OCI-LY1 (cell line): ENCODE measurements at regions not wholly inside any gene's neighbourhood (a gene's known extent, or its start where the extent isn't known, plus 50 kb on each side); places are given as distances from the start of the nearest gene placed in this dataset.
"Not testable (repeated sequence)": the region's sequence is repeated elsewhere in the genome, so short reads cannot be mapped to it uniquely, and the experiment has no call there.

Experiments used
- H2AFZ ChIP-seq: fragments of 200-600 bp; sonication (generic), shearing (Covaris generic); 2 replicates; pipeline ENCODE4 v1.6.0; 2014; ENCODE audit warnings: antibody characterized with exemption, mild to moderate bottlenecking, low read length
- H3F3A ChIP-seq: fragments of 200-600 bp; sonication (generic), shearing (Covaris generic); 2 replicates; pipeline ENCODE4 v1.6.0; 2014; ENCODE audit warnings: mild to moderate bottlenecking, antibody characterized with exemption, low read length, moderate library complexity; ENCODE audit not compliant: insufficient read depth
- H3K27ac ChIP-seq: fragments of 200-600 bp; sonication (generic); 2 replicates; pipeline ENCODE4 v1.5.1; 2014; ENCODE audit warnings: low read length, mixed run types, mild to moderate bottlenecking, low read depth; ENCODE audit not compliant: poor library complexity, severe bottlenecking
- H3K27me3 ChIP-seq: fragments of 200-600 bp; sonication (generic); 2 replicates; pipeline ENCODE4 v1.6.0; 2014; ENCODE audit warnings: antibody characterized with exemption, mild to moderate bottlenecking, low read length, moderate library complexity; ENCODE audit not compliant: insufficient read depth
- H3K36me3 ChIP-seq: fragments of 200-600 bp; sonication (generic); 2 replicates; pipeline ENCODE4 v1.6.1; 2014; ENCODE audit warnings: mild to moderate bottlenecking, antibody characterized with exemption, low read length, moderate library complexity, mixed read lengths; ENCODE audit not compliant: insufficient read depth
- H3K4me1 ChIP-seq: fragments of 200-600 bp; sonication (generic); 2 replicates; pipeline ENCODE4 v1.5.1; 2014; ENCODE audit warnings: mild to moderate bottlenecking, low read length, moderate library complexity; ENCODE audit not compliant: insufficient read depth, severe bottlenecking
- H3K4me2 ChIP-seq: fragments of 200-600 bp; sonication (generic), shearing (Covaris generic); 2 replicates; pipeline ENCODE4 v1.6.1; 2014; ENCODE audit warnings: low read length
- H3K4me3 ChIP-seq: fragments of 200-600 bp; sonication (generic); 2 replicates; pipeline ENCODE4 v1.5.1; 2014; ENCODE audit warnings: low read length, low read depth, mild to moderate bottlenecking, mixed read lengths; ENCODE audit not compliant: poor library complexity, severe bottlenecking
- H3K79me2 ChIP-seq: fragments of 200-600 bp; shearing (Covaris generic); 2 replicates; pipeline ENCODE4 v1.6.1; 2016; ENCODE audit warnings: mixed run types, low read length, mixed read lengths; ENCODE audit not compliant: insufficient read depth
- H3K9ac ChIP-seq: fragments of 200-600 bp; sonication (generic), shearing (Covaris generic); 2 replicates; pipeline ENCODE4 v1.6.1; 2014; ENCODE audit warnings: mild to moderate bottlenecking, low read length, mixed read lengths
- H3K9me2 ChIP-seq: fragments of 200-600 bp; sonication (generic), shearing (Covaris generic); 2 replicates; pipeline ENCODE4 v1.6.1; 2014; ENCODE audit warnings: low read depth, mild to moderate bottlenecking, low read length, mixed read lengths
- H3K9me3 ChIP-seq: fragments of 200-600 bp; shearing (Covaris generic); 2 replicates; pipeline ENCODE4 v1.6.1; 2014; ENCODE audit warnings: low read length, mixed read lengths
- H4K20me1 ChIP-seq: fragments of 200-600 bp; sonication (generic), shearing (Covaris generic); 2 replicates; pipeline ENCODE4 v1.6.0; 2016; ENCODE audit warnings: mild to moderate bottlenecking, low read length; ENCODE audit not compliant: insufficient read depth
- EZH2 ChIP-seq: fragments of 200-600 bp; sonication (generic), shearing (Covaris generic); IDR thresholded peaks from 2 replicates; pipeline ENCODE4 v1.8.0; 2017; ENCODE audit warnings: borderline replicate concordance, mixed run types, mild to moderate bottlenecking, antibody characterized with exemption, low read length, moderate library complexity, mixed read lengths
- TF ChIP-seq, protein P1 (sequence below): fragments of 200-600 bp; sonication (generic), shearing (Covaris generic); IDR thresholded peaks from 2 replicates; pipeline ENCODE4 v1.5.1; 2017; ENCODE audit warnings: mild to moderate bottlenecking, antibody characterized with exemption, low read length, moderate library complexity, mixed read lengths

DNA sequence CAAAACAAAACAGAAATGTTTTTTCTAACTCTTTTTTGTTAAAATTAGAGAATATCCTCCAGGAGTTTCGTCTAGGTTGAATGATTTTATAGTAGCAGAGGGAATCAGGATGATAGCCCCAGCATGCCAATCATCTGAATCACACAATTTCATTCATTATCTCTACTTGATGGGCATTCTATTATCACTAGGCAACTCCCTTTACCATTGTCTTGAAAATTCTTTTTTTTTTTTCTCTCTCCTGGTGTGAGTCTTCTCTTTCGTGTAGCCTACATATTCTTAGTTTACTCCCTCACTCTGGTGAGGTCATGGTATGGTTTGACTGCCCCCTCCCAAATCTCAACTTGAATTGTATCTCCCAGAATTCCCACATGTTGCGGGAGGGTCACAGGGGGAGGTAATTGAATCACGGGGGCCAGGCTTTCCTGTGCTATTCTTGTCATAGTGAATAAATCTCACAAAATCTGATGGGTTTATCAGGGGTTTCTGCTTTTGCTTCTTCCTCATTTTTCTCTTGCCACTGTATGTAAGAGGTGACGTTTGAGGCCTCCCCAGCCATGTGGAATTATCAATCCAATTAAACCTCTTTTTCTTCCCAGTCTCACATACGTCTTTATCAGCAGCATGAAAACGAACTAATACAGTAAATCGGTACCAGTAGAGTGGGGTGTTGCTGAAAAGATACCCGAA, 105.0 kb downstream of the OTUD1 start:
- no peaks in the 10 kb centered on the region; the same call in 1 of the 2 replicates for H3K36me3 ChIP-seq
- H4K20me1 ChIP-seq: no peaks in the 10 kb centered on the region
- no peak overlapping the region for H3K27ac ChIP-seq
- H3K79me2 ChIP-seq: no peaks in the 10 kb centered on the region
- no peaks in the 10 kb centered on the region for H3K9me3 ChIP-seq
- no peak overlapping the region for H3K4me2 ChIP-seq
- H3K9me2 ChIP-seq: no peaks in the 10 kb centered on the region
- no peak overlapping the region for H2AFZ ChIP-seq
- peaks cover 4% of the 10 kb centered on the region for H3K4me1 ChIP-seq
- TF ChIP-seq, protein P1, sequence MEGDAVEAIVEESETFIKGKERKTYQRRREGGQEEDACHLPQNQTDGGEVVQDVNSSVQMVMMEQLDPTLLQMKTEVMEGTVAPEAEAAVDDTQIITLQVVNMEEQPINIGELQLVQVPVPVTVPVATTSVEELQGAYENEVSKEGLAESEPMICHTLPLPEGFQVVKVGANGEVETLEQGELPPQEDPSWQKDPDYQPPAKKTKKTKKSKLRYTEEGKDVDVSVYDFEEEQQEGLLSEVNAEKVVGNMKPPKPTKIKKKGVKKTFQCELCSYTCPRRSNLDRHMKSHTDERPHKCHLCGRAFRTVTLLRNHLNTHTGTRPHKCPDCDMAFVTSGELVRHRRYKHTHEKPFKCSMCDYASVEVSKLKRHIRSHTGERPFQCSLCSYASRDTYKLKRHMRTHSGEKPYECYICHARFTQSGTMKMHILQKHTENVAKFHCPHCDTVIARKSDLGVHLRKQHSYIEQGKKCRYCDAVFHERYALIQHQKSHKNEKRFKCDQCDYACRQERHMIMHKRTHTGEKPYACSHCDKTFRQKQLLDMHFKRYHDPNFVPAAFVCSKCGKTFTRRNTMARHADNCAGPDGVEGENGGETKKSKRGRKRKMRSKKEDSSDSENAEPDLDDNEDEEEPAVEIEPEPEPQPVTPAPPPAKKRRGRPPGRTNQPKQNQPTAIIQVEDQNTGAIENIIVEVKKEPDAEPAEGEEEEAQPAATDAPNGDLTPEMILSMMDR: no peak
- no peak for TF ChIP-seq EZH2
- no peaks in the 10 kb centered on the region for H3K27me3 ChIP-seq
- no peaks in the 10 kb centered on the region for H3F3A ChIP-seq
- no peak overlapping the region for H3K9ac ChIP-seq
- H3K4me3 ChIP-seq: no peak overlapping the region

GRCh38 chr10:23545866-23546265, 107.0 kb downstream of the OTUD1 start:
- H3K9ac ChIP-seq, H3F3A ChIP-seq, H4K20me1 ChIP-seq, H3K9me2 ChIP-seq, H2AFZ ChIP-seq, H3K9me3 ChIP-seq, H3K27ac ChIP-seq, H3K4me1 ChIP-seq, H3K27me3 ChIP-seq, H3K4me3 ChIP-seq, H3K36me3 ChIP-seq, H3K79me2 ChIP-seq, H3K4me2 ChIP-seq: not testable (repeated sequence)

GRCh38 chr10:23556727-23557440, 118.0 kb downstream of the OTUD1 start:
- Histone ChIP-seq H3K9me3 (peaks cover 4% of the 10 kb centered on the region; the same call in 1 of the 2 replicates), H3K79me2 (no peaks in the 10 kb centered on the region), H2AFZ (no peak overlapping the region), H3F3A (no peaks in the 10 kb centered on the region), H3K4me1 (no peaks in the 10 kb centered on the region), H3K4me3 (no peak overlapping the region), H3K27ac (no peak overlapping the region), H4K20me1 (no peaks in the 10 kb centered on the region), H3K4me2 (no peak overlapping the region), H3K27me3 (no peaks in the 10 kb centered on the region), H3K9ac (no peak overlapping the region), H3K9me2 (no peaks in the 10 kb centered on the region), H3K36me3 (no peaks in the 10 kb centered on the region)
- no peak for TF ChIP-seq EZH2
- TF ChIP-seq, protein P1: no peak
